MM.1S (cell line): ENCODE measurements at regions not wholly inside any gene's neighbourhood (a gene's known extent, or its start where the extent isn't known, plus 50 kb on each side); places are given as distances from the start of the nearest gene placed in this dataset.

Source experiments
- EZH2 ChIP-seq: fragments of 300-600 bp; sonication (generic); optimal IDR thresholded peaks from 2 replicates; pipeline ENCODE3; 2017; ENCODE audit warnings: low read depth, mild to moderate bottlenecking, antibody characterized with exemption, low read length, mixed read lengths
- TF ChIP-seq, protein P1 (sequence below): fragments of 300-600 bp; sonication (generic); IDR thresholded peaks from 2 replicates; pipeline ENCODE4 v1.5.1; 2016; ENCODE audit warnings: antibody characterized with exemption, low read length, mixed read lengths

DNA sequence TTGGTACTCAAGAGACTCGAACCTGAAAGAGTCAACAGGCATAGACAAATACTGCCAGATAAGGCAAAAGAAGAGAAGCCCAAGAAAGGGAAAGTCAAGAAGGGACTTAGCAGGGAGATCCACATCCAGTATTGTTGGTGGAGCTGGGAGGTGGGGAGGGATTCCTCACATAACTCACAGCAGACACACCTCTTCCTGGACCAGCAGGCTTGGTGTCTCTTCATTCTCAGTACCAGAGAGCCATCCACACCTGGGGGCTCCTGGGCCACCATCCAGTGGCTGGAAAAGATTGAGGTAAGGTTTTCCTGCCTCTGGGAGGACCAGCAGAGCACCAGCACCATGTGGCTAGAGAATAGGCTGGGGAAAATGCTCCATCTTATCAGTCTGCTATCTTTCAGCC, 161.6 kb upstream of the SESN3 start:
- TF ChIP-seq EZH2: no peak
- TF ChIP-seq, protein P1, sequence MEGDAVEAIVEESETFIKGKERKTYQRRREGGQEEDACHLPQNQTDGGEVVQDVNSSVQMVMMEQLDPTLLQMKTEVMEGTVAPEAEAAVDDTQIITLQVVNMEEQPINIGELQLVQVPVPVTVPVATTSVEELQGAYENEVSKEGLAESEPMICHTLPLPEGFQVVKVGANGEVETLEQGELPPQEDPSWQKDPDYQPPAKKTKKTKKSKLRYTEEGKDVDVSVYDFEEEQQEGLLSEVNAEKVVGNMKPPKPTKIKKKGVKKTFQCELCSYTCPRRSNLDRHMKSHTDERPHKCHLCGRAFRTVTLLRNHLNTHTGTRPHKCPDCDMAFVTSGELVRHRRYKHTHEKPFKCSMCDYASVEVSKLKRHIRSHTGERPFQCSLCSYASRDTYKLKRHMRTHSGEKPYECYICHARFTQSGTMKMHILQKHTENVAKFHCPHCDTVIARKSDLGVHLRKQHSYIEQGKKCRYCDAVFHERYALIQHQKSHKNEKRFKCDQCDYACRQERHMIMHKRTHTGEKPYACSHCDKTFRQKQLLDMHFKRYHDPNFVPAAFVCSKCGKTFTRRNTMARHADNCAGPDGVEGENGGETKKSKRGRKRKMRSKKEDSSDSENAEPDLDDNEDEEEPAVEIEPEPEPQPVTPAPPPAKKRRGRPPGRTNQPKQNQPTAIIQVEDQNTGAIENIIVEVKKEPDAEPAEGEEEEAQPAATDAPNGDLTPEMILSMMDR: no peak
